CD4-positive, alpha-beta memory T cell (primary cell): ENCODE measurements at regions not wholly inside any gene's neighbourhood (a gene's known extent, or its start where the extent isn't known, plus 50 kb on each side); places are given as distances from the start of the nearest gene placed in this dataset.
A peak's percentile ranks its signal among the peaks of the same experiment; 100 is the strongest.

ENCODE experiments used
- CTCF ChIA-PET: fragments of 350-600 bp; sonication (Branson Sonifier 250); formaldehyde crosslinking; loops from one replicate; lab custom pipeline; 2021; ENCODE audit warnings: inconsistent platforms; ENCODE audit not compliant: partially characterized antibody; lab: Charles Lee
- POLR2A ChIA-PET: fragments of 350-600 bp; sonication (Branson Sonifier 250); formaldehyde crosslinking; loops from one replicate; lab custom pipeline; 2021; ENCODE audit not compliant: partially characterized antibody; lab: Charles Lee
- DNase-seq, 5 donors: peaks; one replicate each; pipeline versions ENCODE4 v3.0.0 to v3.0.0-alpha.2; 2020 to 2022; ENCODE audit warnings: mixed read lengths in 1 of 5
- H3K27ac ChIP-seq: one replicate; pipeline ENCODE4 v1.7.0; 2013; ENCODE audit warnings: low read depth, low read length
- H3K27me3 ChIP-seq: 2 replicates; pipeline ENCODE4 v1.7.0; 2013; ENCODE audit warnings: mild to moderate bottlenecking, low read length, moderate library complexity; ENCODE audit not compliant: insufficient read depth
- H3K36me3 ChIP-seq: 2 replicates; pipeline ENCODE4 v1.7.0; 2013; ENCODE audit warnings: mild to moderate bottlenecking, low read length, moderate library complexity; ENCODE audit not compliant: insufficient read depth
- H3K4me1 ChIP-seq: 2 replicates; pipeline ENCODE4 v1.7.0; 2013; ENCODE audit warnings: mild to moderate bottlenecking, low read length, moderate library complexity; ENCODE audit not compliant: insufficient read depth
- H3K4me3 ChIP-seq, 2 donors: one replicate each; pipeline ENCODE4 v1.7.0; 2013; ENCODE audit warnings: low read length in 2 of 2, mild to moderate bottlenecking in 1 of 2
- H3K9me3 ChIP-seq, 2 donors: one replicate each; pipeline ENCODE4 v1.7.0; 2013; ENCODE audit warnings: low read length in 2 of 2, control low read depth in 1 of 2; ENCODE audit not compliant: control insufficient read depth in 1 of 2
- H3K27ac Mint-ChIP-seq, 7 donors: one replicate each; pipeline ENCODE4 v1.8.0; 2020 to 2021; ENCODE audit warnings: mixed read lengths in 7 of 7, mild to moderate bottlenecking in 6 of 7, inconsistent platforms in 3 of 7, moderate library complexity in 3 of 7
- H3K27me3 Mint-ChIP-seq, 2 donors: one replicate each; pipeline ENCODE4 v1.8.0; 2020 to 2021; ENCODE audit warnings: mixed read lengths in 2 of 2
- H3K36me3 Mint-ChIP-seq, 2 donors: one replicate each; pipeline ENCODE4 v1.8.0; 2020 to 2021; ENCODE audit warnings: mixed read lengths in 2 of 2, inconsistent platforms in 1 of 2, mild to moderate bottlenecking in 1 of 2
- H3K4me1 Mint-ChIP-seq, 4 donors: one replicate each; pipeline ENCODE4 v1.8.0; 2020 to 2021; ENCODE audit warnings: mixed read lengths in 4 of 4, mild to moderate bottlenecking in 1 of 4
- H3K4me3 Mint-ChIP-seq, 8 donors: one replicate each; pipeline ENCODE4 v1.8.0; 2020 to 2021; ENCODE audit warnings: mixed read lengths in 8 of 8, mild to moderate bottlenecking in 7 of 8, moderate library complexity in 6 of 8, inconsistent platforms in 3 of 8
- H3K9me3 Mint-ChIP-seq, 8 donors: one replicate each; pipeline ENCODE4 v1.8.0; 2020 to 2021; ENCODE audit warnings: mixed read lengths in 8 of 8, mild to moderate bottlenecking in 5 of 8, inconsistent platforms in 3 of 8, moderate library complexity in 1 of 8
- intact Hi-C: fragments of 100-400 bp; cut with micrococcal nuclease; formaldehyde crosslinking; loops from one replicate; pipeline ENCODE4 v1.15.1; 2023

- Histone ChIP-seq H3K9me3 (no peaks in the 10 kb centered on the region), H3K36me3 (no peaks in the 10 kb centered on the region), H3K27me3 (no peaks in the 10 kb centered on the region), H3K4me3 (no peak overlapping the region), H3K4me1 (no peaks in the 10 kb centered on the region), H3K27ac (no peak overlapping the region)
- H3K27ac Mint-ChIP-seq: no peak overlapping the region
- peaks cover 0 to 5% (median 0%) of the 10 kb centered on the region in 8 donors for H3K9me3 Mint-ChIP-seq
- ChIA-PET POLR2A (no interaction called here), CTCF (no interaction called here)
- H3K4me1 Mint-ChIP-seq: no peaks in the 10 kb centered on the region
- no peaks in the 10 kb centered on the region for H3K36me3 Mint-ChIP-seq
- H3K27me3 Mint-ChIP-seq: peaks cover 0 to 1% of the 10 kb centered on the region in 2 donors
- intact Hi-C loops: no loop called here
- DNase-seq: no peak
- H3K4me3 Mint-ChIP-seq: no peak overlapping the region
Measured at GRCh38 chr2:15762449-15762848, 170.8 kb downstream of the DDX1 start.

DNA sequence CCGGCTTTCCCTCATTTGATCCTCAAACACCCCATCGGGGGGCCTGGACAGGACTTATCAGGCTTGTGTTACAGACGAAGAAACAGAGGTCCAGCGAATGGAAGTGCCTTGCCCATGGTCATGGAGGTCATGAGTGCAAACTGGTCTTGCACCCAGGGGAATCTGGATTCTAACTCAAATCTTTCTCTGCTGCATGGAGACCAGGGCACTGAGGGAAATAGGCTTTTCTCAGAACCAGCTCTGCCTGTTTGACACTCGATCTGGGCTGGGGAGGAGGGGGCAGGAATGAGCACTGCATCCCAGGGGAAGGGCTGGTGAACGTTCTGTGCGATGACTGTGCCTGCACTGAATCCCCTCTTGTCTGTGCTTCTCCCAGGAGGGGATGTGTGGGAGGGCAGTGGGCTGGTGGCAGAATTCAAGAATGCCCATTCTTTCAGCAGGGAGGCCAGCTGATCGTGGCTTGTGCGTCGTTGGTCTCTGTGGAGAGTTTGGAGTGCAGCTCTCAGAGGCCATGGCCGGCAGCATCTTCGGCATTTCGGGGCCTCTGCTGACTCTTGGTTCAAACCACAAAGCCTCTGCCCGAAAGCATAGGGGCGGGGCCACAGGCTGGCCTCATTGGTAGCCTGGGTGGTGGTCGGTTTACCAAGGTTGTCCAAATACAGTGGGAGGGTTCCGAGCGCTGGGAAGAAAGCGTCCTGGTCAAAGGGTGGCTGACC is 171.6 kb downstream of the DDX1 start:
- ChIA-PET CTCF (no interaction called here), POLR2A (no interaction called here)
- Mint-ChIP-seq H3K4me1 (peaks cover 0 to 2% (median 0%) of the 10 kb centered on the region in 4 donors), H3K36me3 (no peaks in the 10 kb centered on the region), H3K4me3 (no peak overlapping the region), H3K27me3 (peaks cover 0 to 1% of the 10 kb centered on the region in 2 donors), H3K27ac (no peak overlapping the region), H3K9me3 (peaks cover 0 to 5% (median 0%) of the 10 kb centered on the region in 8 donors)
- H3K27ac ChIP-seq: no peak overlapping the region
- intact Hi-C loops: no loop called here
- no peaks in the 10 kb centered on the region for H3K27me3 ChIP-seq
- H3K9me3 ChIP-seq: no peaks in the 10 kb centered on the region
- no peaks in the 10 kb centered on the region for H3K4me1 ChIP-seq
- no peaks in the 10 kb centered on the region for H3K36me3 ChIP-seq
- no peak overlapping the region for H3K4me3 ChIP-seq
- no peak for DNase-seq

GRCh38 chr2:15763822-15764682 is 172.4 kb downstream of the DDX1 start:
- ChIA-PET CTCF (no interaction called here), POLR2A (no interaction called here)
- DNase-seq: no peak
- H3K36me3 Mint-ChIP-seq: no peaks in the 10 kb centered on the region
- H3K27ac ChIP-seq: no peak overlapping the region
- no peak overlapping the region for H3K4me3 ChIP-seq
- peaks cover 0 to 5% (median 0%) of the 10 kb centered on the region in 8 donors for H3K9me3 Mint-ChIP-seq
- H3K27ac Mint-ChIP-seq: peak overlapping the region in 1 of 7 donors; percentile 9
- peaks cover 0 to 1% of the 10 kb centered on the region in 2 donors for H3K27me3 Mint-ChIP-seq
- peaks cover 0 to 2% (median 0%) of the 10 kb centered on the region in 4 donors for H3K4me1 Mint-ChIP-seq
- H3K9me3 ChIP-seq: no peaks in the 10 kb centered on the region
- no peak overlapping the region for H3K4me3 Mint-ChIP-seq
- no peaks in the 10 kb centered on the region for H3K27me3 ChIP-seq
- intact Hi-C loops: no loop called here
- no peaks in the 10 kb centered on the region for H3K36me3 ChIP-seq
- H3K4me1 ChIP-seq: no peaks in the 10 kb centered on the region

GRCh38 chr2:15764683-15765011 is 173.0 kb downstream of the DDX1 start:
- H3K4me1 Mint-ChIP-seq: peaks cover 0 to 2% (median 0%) of the 10 kb centered on the region in 4 donors
- H3K9me3 ChIP-seq: no peaks in the 10 kb centered on the region
- POLR2A ChIA-PET: no interaction called here

DNA sequence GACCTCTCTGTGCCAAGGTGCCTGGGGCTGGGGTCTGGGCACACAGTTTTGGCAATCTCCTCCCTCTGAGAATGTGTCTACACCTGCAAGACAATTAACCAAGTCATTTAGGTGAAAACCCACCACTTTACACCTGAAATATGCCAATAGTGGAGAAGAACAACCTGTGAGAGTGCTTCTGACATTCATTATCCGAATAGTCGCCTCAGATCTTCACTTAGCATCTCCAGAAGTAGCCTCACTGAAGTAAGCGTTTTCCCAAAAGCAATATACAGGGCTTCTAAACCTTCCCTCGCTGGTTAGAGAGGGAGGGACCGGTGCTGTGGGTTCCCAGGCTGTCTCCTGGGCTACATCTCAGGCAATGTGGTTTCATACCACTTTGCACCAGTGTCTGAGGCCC is 173.5 kb downstream of the DDX1 start:
- intact Hi-C loops: no loop called here
- H3K27me3 ChIP-seq: no peaks in the 10 kb centered on the region
- Mint-ChIP-seq H3K27ac (no peak overlapping the region), H3K27me3 (peaks cover 0 to 1% of the 10 kb centered on the region in 2 donors), H3K4me1 (peaks cover 0 to 2% (median 0%) of the 10 kb centered on the region in 4 donors), H3K4me3 (no peak overlapping the region), H3K9me3 (peaks cover 0 to 5% (median 0%) of the 10 kb centered on the region in 8 donors), H3K36me3 (no peaks in the 10 kb centered on the region)
- H3K9me3 ChIP-seq: no peaks in the 10 kb centered on the region
- ChIA-PET CTCF (no interaction called here), POLR2A (no interaction called here)
- no peak for DNase-seq
- no peaks in the 10 kb centered on the region for H3K4me1 ChIP-seq
- H3K4me3 ChIP-seq: no peak overlapping the region
- H3K27ac ChIP-seq: no peak overlapping the region
- no peaks in the 10 kb centered on the region for H3K36me3 ChIP-seq

More at GRCh38 chr2:15764683-15765011, 173.0 kb downstream of the DDX1 start:
- peaks cover 0 to 1% of the 10 kb centered on the region in 2 donors for H3K27me3 Mint-ChIP-seq
- H3K4me1 ChIP-seq: no peaks in the 10 kb centered on the region
- H3K36me3 Mint-ChIP-seq: no peaks in the 10 kb centered on the region
- CTCF ChIA-PET: no interaction called here
- no peak overlapping the region for H3K4me3 ChIP-seq
- H3K36me3 ChIP-seq: no peaks in the 10 kb centered on the region
- peak overlapping the region in 1 of 7 donors; percentile 9 for H3K27ac Mint-ChIP-seq
- H3K27ac ChIP-seq: no peak overlapping the region
- DNase-seq: no peak
- H3K27me3 ChIP-seq: no peaks in the 10 kb centered on the region
- intact Hi-C loops: no loop called here
- H3K9me3 Mint-ChIP-seq: peaks cover 0 to 5% (median 0%) of the 10 kb centered on the region in 8 donors
- H3K4me3 Mint-ChIP-seq: no peak overlapping the region

- Mint-ChIP-seq H3K9me3 (peaks cover 0 to 5% (median 0%) of the 10 kb centered on the region in 8 donors), H3K4me3 (no peak overlapping the region), H3K4me1 (peaks cover 0 to 2% (median 0%) of the 10 kb centered on the region in 4 donors), H3K36me3 (no peaks in the 10 kb centered on the region), H3K27me3 (peaks cover 0 to 1% of the 10 kb centered on the region in 2 donors), H3K27ac (no peak overlapping the region)
- H3K36me3 ChIP-seq: no peaks in the 10 kb centered on the region
- intact Hi-C loops: no loop called here
- no peak for DNase-seq
- no peak overlapping the region for H3K4me3 ChIP-seq
- H3K27me3 ChIP-seq: no peaks in the 10 kb centered on the region
- H3K4me1 ChIP-seq: no peaks in the 10 kb centered on the region
- H3K9me3 ChIP-seq: no peaks in the 10 kb centered on the region
- POLR2A ChIA-PET: no interaction called here
- no peak overlapping the region for H3K27ac ChIP-seq
- CTCF ChIA-PET: no interaction called here
Measured at GRCh38 chr2:15765686-15766302, 174.1 kb downstream of the DDX1 start.

- Mint-ChIP-seq H3K27ac (no peak overlapping the region), H3K4me3 (no peak overlapping the region), H3K27me3 (no peaks in the 10 kb centered on the region), H3K4me1 (peaks cover 0 to 2% (median 0%) of the 10 kb centered on the region in 4 donors), H3K9me3 (peaks cover 0 to 5% (median 0%) of the 10 kb centered on the region in 8 donors), H3K36me3 (no peaks in the 10 kb centered on the region)
- POLR2A ChIA-PET: no interaction called here
- H3K27ac ChIP-seq: no peak overlapping the region
- H3K36me3 ChIP-seq: no peaks in the 10 kb centered on the region
- CTCF ChIA-PET: no interaction called here
- no peaks in the 10 kb centered on the region for H3K9me3 ChIP-seq
- no peaks in the 10 kb centered on the region for H3K4me1 ChIP-seq
- no peak for DNase-seq
- intact Hi-C loops: no loop called here
- no peak overlapping the region for H3K4me3 ChIP-seq
- H3K27me3 ChIP-seq: no peaks in the 10 kb centered on the region
Measured at GRCh38 chr2:15766303-15766861, 174.0 kb upstream of the MYCN start.
